ENCODE measurements at regions not wholly inside any gene's neighbourhood (a gene's known extent, or its start where the extent isn't known, plus 50 kb on each side); places are given as distances from the start of the nearest gene placed in this dataset.

DNA sequence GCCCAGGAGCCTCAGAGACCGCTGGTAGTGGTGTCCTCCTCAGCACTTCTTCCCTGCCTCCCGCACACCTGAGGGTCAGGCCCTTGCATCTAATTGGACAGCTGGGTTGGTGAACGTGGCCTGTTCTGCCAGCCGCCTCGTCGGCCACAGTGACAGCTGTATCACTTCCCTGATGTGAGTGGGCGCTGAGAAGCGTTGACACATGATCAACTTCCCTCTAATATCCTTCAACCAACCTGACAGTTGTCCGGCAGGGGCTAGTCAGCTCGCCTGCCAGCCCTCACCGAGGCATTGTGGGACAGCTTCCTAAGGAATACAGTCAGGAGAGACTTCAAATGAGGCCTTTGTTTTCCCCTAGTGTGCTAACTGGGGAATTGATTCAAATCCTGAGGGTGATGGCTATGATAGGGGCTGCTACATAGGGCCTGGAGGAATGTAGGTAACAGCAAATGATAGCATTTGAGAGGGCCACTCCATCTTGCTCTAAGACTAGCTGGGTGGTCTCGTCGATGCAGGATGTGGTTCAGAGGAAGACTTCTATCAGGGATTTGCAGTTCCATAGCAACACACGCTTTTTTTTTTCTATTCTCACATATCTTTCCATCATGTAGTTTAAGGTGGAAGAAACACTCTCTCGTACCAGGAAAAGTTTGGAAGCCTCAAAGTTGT lies 230.8 kb downstream of the TSHZ3 start:
- no peak for DNase-seq

DNA sequence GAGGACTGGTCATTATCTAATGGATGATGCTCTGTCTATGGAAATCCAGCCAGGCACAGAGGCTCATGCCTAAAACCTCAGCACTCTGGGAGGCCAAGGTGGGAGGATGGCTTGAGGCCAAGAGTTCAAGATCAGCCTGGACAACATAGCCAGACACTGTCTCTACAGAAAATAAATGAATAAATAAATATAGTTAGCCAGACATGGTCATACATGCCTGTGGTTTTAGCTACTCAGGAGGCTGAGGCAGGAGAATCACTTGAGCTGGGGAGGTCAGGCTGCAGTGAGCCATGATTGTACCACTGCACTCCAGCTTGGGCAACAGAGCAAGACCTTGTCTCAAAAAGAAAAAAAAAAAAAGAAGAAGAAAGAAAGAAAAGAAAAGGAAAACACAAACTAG lies 234.7 kb downstream of the TSHZ3 start:
- DNase-seq: no peak

GRCh38 chr19:31113293-31113692 lies 235.9 kb downstream of the TSHZ3 start:
- DNase-seq: no peak

DNA sequence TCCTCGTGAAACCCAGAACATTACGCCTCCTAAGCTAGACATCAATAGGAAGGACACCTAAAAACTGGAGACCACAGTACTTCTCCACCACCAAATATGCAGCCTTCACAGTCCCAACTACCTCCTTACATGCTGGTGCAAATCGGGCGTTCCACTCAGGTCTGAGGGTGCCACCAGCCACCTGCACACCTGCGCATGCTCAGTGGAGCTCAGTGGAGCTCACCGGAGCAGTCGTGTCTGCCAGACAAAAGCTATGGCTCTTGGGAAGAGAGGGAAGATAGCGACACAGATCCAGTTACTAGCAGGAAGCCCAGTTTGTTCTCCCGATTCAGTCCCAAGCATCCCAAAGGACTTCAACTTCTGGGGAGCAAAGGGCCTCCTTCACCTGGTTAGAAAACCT lies 237.1 kb downstream of the TSHZ3 start:
- DNase-seq: no peak

- DNase-seq: no peak
These were observed 237.5 kb downstream of the TSHZ3 start for GRCh38 chr19:31111741-31112140.

GRCh38 chr19:31110336-31110735 lies 238.9 kb downstream of the TSHZ3 start:
- peak in 1 of 2 donors; percentile 1 for DNase-seq

DNA sequence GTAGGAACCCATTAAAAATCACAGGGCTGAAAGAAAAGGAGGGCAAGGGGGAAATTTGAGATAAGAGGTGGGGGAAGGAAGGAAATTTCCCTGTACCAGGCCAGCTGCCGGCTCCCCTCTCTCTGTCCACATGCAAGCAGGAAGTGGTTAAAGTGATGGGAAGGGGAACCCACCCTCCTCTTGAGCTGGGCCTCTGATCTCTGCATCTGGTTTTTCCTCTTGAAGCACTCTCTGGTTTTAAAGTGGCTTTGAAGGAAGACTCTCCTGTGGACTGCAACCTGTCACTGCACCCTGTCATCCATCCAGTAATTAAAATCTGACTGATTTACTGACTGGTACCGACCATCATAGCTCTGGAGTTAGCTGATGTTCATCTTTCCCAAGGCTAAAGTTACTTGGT lies 239.6 kb downstream of the TSHZ3 start:
- no peak for DNase-seq

GRCh38 chr19:31107096-31107495 lies 242.1 kb downstream of the TSHZ3 start:
- DNase-seq: no peak

DNA sequence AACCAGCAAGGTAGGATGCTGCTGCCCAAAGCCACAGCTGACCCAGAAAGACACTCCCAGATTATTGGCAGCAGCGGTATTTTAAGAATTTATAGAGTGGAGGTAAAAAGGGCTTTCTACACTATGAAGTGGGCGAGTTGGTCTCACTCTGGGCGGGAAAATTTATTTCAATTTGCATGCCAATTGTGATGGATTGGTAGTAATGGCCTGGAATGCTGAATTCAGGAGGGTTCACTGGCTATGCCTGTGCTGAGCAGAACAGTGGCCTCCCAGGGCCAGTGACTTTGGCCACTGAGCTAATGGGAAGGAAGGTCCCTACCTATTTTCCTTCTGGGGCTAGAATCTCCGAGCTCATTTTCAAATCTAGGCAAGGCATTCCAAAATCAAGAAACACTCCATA lies 243.5 kb downstream of the TSHZ3 start:
- DNase-seq: no peak

- no peak for DNase-seq
These were observed 244.8 kb downstream of the TSHZ3 start for GRCh38 chr19:31104451-31104850.

GRCh38 chr19:31103228-31103627 lies 246.0 kb downstream of the TSHZ3 start:
- no peak for DNase-seq

GRCh38 chr19:31102674-31103073 lies 246.6 kb downstream of the TSHZ3 start:
- DNase-seq: no peak

- no peak for DNase-seq
These were observed 248.3 kb downstream of the TSHZ3 start for GRCh38 chr19:31100981-31101380.

DNA sequence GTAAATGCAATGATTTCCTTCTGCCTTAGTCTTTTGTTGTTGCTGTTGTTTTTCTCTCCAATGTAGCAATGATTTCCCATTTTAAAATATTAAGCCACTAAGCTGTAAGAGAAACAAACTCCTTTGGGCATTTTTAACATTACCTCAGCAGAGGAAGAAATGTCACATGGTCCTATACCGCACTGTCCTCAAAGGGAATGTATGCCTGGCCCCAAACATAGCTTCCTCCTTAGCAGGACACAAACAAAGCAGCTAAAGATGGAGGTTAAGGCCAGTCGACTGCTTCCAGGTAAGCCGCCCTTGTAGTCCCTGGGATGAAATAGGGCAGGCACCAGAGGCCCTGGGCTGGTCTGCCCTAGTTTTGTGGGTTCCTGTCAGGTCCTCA lies 249.0 kb downstream of the TSHZ3 start:
- DNase-seq: no peak

DNA sequence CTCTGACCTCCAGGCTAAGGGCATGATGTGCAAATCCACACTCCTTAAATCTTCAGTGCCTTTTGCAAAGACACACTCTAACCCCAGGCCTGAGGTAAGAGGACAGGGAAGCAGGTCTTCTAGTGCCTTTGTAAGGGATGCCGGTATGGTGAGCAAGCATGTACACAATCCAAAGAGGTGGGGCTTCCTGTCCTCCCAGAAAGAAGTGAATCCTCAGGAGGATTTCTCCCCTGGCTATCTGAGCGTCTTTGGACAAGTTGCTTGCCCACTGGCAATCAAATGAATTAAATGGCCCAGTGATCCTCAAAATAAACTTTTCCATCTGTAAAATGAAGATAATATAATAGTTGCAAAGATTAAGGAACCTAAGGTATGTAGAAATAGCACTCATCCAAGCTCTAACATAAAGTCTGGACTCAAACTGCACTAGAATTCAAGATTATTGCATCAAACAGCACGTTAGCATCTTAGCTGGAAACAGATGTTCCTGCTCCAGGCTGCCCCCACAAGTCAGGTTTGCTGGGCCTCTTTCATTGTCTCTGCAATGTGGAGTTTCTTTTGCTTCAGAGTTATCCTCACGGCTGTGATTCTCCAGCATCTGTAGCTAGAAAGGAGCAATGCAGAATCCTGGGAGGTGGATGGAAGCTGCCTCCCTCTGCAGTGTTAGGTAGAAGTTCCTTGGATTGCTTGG lies 249.6 kb downstream of the TSHZ3 start:
- no peak for DNase-seq

- no peak for DNase-seq
These were observed 250.4 kb downstream of the TSHZ3 start for GRCh38 chr19:31098836-31099235.

GRCh38 chr19:31096935-31097545 lies 252.2 kb downstream of the TSHZ3 start:
- no peak for DNase-seq

- no peak for DNase-seq
These were observed 253.0 kb downstream of the TSHZ3 start for GRCh38 chr19:31096062-31096830.

DNA sequence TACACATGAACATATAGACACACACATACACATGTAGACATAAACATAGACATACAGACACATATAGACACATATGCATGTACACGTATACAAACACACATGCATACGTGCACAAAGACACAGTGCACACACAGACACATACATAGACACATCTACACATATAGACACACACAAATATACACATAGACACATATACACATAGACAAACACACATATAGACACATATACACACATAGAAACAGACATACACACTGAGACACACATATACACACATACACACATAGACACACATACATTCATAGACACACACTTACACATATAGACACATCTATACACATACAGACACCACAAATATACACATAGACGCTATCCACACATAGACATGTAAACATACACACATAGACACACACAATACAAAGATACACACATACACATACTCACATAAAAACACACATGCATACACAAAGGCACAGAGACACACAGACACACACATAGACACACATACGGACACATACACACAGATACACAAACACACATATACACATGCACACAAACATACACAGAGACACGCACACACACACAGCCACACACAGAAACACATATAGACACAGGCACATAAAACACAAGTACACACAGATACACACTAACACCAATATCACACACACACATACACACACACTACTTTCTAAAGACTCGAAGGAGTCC lies 254.0 kb downstream of the TSHZ3 start:
- no peak for DNase-seq

- DNase-seq: no peak
These were observed 257.0 kb downstream of the TSHZ3 start for GRCh38 chr19:31092274-31092673.

DNA sequence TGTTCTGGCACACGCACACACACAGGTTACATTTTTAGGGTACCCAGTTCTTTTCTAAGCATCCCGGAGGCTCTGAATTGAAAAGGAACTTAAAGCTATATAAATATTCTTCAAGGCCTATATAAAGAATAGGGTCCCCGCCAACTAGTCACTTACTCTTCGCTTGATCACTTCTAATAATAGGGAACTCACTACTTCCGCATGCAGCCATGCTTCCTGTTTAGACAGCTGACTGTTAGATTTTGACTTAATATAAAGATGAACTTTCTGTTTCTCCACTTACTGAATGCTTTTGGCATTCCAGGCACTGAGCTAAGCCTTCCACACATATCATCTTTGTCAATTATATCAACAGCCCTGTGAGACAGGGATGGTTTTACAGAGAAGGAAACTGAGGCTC lies 259.6 kb downstream of the TSHZ3 start:
- DNase-seq: no peak

- DNase-seq: no peak
These were observed 264.1 kb downstream of the TSHZ3 start for GRCh38 chr19:31085125-31085524.

GRCh38 chr19:31083105-31083504 lies 266.1 kb downstream of the TSHZ3 start:
- DNase-seq: no peak

Measured in CD4-positive, alpha-beta T cell treated with Interleukin-4 for 1 hour (primary cell).